ENCODE measurements at regions not wholly inside any gene's neighbourhood (a gene's known extent, or its start where the extent isn't known, plus 50 kb on each side); places are given as distances from the start of the nearest gene placed in this dataset.

- no peaks in the 10 kb centered on the region for H3K36me3 ChIP-seq (ENCODE audit: insufficient read depth, low read length)
- H3K27me3 ChIP-seq (ENCODE audit: insufficient read depth, low read length), result no peaks in the 10 kb centered on the region
- no peaks in the 10 kb centered on the region for H3K9me3 ChIP-seq (ENCODE audit: low read depth, low read length)
- no peak for TF ChIP-seq CTCF (IDR thresholded peaks at IDR 0.05; ENCODE audit: extremely low read depth, low read depth, low read length)
- H2AFZ ChIP-seq (ENCODE audit: low read length), result no peak overlapping the region
- no peak overlapping the region for H3K4me3 ChIP-seq (ENCODE audit: insufficient read depth, low read length)
- no peaks in the 10 kb centered on the region for H4K20me1 ChIP-seq (ENCODE audit: insufficient read depth, low read length)
- no peak for DNase-seq (ENCODE audit: insufficient read length, low spot score, missing footprints)
- no peaks in the 10 kb centered on the region for H3K4me1 ChIP-seq (ENCODE audit: insufficient read depth, low read length)
- H3K4me2 ChIP-seq (ENCODE audit: insufficient read depth, low read length), result no peak overlapping the region
- H3K27ac ChIP-seq (ENCODE audit: low read depth, low read length), result no peak overlapping the region
- H3K79me2 ChIP-seq (ENCODE audit: insufficient read depth, low read length), result no peaks in the 10 kb centered on the region
Observed at GRCh38 chr21:14751011-14751410, 204.9 kb upstream of the SAMSN1 start.

- H3K27me3 ChIP-seq (ENCODE audit: insufficient read depth, low read length), result no peaks in the 10 kb centered on the region
- no peaks in the 10 kb centered on the region for H3K36me3 ChIP-seq (ENCODE audit: insufficient read depth, low read length)
- no peaks in the 10 kb centered on the region for H3K4me1 ChIP-seq (ENCODE audit: insufficient read depth, low read length)
- no peak overlapping the region for H2AFZ ChIP-seq (ENCODE audit: low read length)
- TF ChIP-seq CTCF (IDR thresholded peaks at IDR 0.05; ENCODE audit: extremely low read depth, low read depth, low read length), result no peak
- no peak overlapping the region for H3K4me2 ChIP-seq (ENCODE audit: insufficient read depth, low read length)
- H3K79me2 ChIP-seq (ENCODE audit: insufficient read depth, low read length), result no peaks in the 10 kb centered on the region
- H3K27ac ChIP-seq (ENCODE audit: low read depth, low read length), result no peak overlapping the region
- DNase-seq (ENCODE audit: insufficient read length, low spot score, missing footprints), result no peak
- H4K20me1 ChIP-seq (ENCODE audit: insufficient read depth, low read length), result no peaks in the 10 kb centered on the region
- no peaks in the 10 kb centered on the region for H3K9me3 ChIP-seq (ENCODE audit: low read depth, low read length)
- no peak overlapping the region for H3K4me3 ChIP-seq (ENCODE audit: insufficient read depth, low read length)
Observed at GRCh38 chr21:14750041-14750440, 203.9 kb upstream of the SAMSN1 start.

- TF ChIP-seq CTCF (IDR thresholded peaks at IDR 0.05; ENCODE audit: extremely low read depth, low read depth, low read length), result no peak
- no peak for DNase-seq (ENCODE audit: insufficient read length, low spot score, missing footprints)
- no peaks in the 10 kb centered on the region for H3K4me1 ChIP-seq (ENCODE audit: insufficient read depth, low read length)
- no peak overlapping the region for H3K4me3 ChIP-seq (ENCODE audit: insufficient read depth, low read length)
- H3K36me3 ChIP-seq (ENCODE audit: insufficient read depth, low read length), result no peaks in the 10 kb centered on the region
- no peak overlapping the region for H2AFZ ChIP-seq (ENCODE audit: low read length)
- no peak overlapping the region for H3K4me2 ChIP-seq (ENCODE audit: insufficient read depth, low read length)
- H3K9me3 ChIP-seq (ENCODE audit: low read depth, low read length), result no peaks in the 10 kb centered on the region
- no peaks in the 10 kb centered on the region for H4K20me1 ChIP-seq (ENCODE audit: insufficient read depth, low read length)
- H3K27me3 ChIP-seq (ENCODE audit: insufficient read depth, low read length), result no peaks in the 10 kb centered on the region
- H3K79me2 ChIP-seq (ENCODE audit: insufficient read depth, low read length), result no peaks in the 10 kb centered on the region
- H3K27ac ChIP-seq (ENCODE audit: low read depth, low read length), result no peak overlapping the region
Observed at GRCh38 chr21:14748662-14749061, 202.5 kb upstream of the SAMSN1 start.

- no peaks in the 10 kb centered on the region for H3K79me2 ChIP-seq (ENCODE audit: insufficient read depth, low read length)
- no peak overlapping the region for H3K4me3 ChIP-seq (ENCODE audit: insufficient read depth, low read length)
- no peaks in the 10 kb centered on the region for H3K9me3 ChIP-seq (ENCODE audit: low read depth, low read length)
- no peak for TF ChIP-seq CTCF (IDR thresholded peaks at IDR 0.05; ENCODE audit: extremely low read depth, low read depth, low read length)
- H2AFZ ChIP-seq (ENCODE audit: low read length), result no peak overlapping the region
- H4K20me1 ChIP-seq (ENCODE audit: insufficient read depth, low read length), result no peaks in the 10 kb centered on the region
- H3K4me1 ChIP-seq (ENCODE audit: insufficient read depth, low read length), result no peaks in the 10 kb centered on the region
- no peaks in the 10 kb centered on the region for H3K36me3 ChIP-seq (ENCODE audit: insufficient read depth, low read length)
- no peaks in the 10 kb centered on the region for H3K27me3 ChIP-seq (ENCODE audit: insufficient read depth, low read length)
- H3K27ac ChIP-seq (ENCODE audit: low read depth, low read length), result no peak overlapping the region
- H3K4me2 ChIP-seq (ENCODE audit: insufficient read depth, low read length), result no peak overlapping the region
- DNase-seq (ENCODE audit: insufficient read length, low spot score, missing footprints), result no peak
Observed at GRCh38 chr21:14744368-14744767, 198.3 kb upstream of the SAMSN1 start.
